HG02884 (cell line): ENCODE measurements at regions not wholly inside any gene's neighbourhood (a gene's known extent, or its start where the extent isn't known, plus 50 kb on each side); places are given as distances from the start of the nearest gene placed in this dataset.
"Not testable (repeated sequence)": the region's sequence is repeated elsewhere in the genome, so short reads cannot be mapped to it uniquely, and the experiment has no call there.

Experiments
- ATAC-seq: cut with Tn5 transposase; IDR thresholded peaks from one replicate; pipeline ENCODE4 v1.9.1; 2021; ENCODE audit warnings: mild to moderate bottlenecking, moderate library complexity; ENCODE audit not compliant: unreplicated experiment

DNA sequence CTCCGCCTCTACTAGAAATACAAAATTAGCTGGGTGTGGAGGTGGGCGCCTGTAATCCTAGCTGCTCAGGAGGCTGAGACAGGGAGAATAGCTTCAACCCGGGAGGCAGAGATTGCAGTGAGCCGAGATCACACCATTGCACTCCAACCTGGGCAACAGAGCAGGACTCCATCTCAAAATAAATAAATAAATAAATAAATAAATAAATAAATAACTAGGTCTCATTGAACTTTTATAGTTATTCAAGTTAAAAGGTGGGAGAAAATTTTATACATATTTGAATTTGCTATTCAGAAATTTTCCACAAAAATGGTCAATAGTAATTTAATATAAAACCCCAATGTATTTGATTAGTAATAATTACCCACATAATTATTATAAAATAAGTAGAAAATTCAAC, 593.9 kb upstream of the CDH10 start:
- not testable (repeated sequence) for ATAC-seq

GRCh38 chr5:25224316-25224982, 579.7 kb upstream of the CDH10 start:
- ATAC-seq: no peak

DNA sequence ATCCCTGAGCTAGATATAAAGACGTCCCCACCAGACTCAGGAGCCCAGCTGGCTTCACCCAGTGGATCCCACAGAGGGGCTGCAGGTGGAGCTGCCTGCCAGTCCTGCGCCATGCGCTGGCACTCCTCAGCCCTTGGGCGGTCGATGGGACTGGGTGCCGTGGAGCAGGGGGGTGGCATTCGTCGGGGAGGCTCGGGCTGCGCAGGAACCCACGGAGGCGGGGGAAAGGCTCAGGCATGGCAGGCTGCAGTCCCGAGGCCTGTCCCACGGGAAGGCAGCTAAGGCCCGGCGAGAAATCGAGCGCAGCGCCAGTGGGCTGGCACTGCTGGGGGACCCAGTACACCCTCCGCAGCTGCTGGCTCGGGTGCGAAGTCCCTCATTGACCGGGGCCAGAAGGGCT, 555.1 kb upstream of the CDH10 start:
- not testable (repeated sequence) for ATAC-seq

GRCh38 chr5:25190521-25191000, 545.8 kb upstream of the CDH10 start:
- no peak for ATAC-seq

- ATAC-seq: no peak
Measured at GRCh38 chr5:25181249-25181648, 536.5 kb upstream of the CDH10 start.

DNA sequence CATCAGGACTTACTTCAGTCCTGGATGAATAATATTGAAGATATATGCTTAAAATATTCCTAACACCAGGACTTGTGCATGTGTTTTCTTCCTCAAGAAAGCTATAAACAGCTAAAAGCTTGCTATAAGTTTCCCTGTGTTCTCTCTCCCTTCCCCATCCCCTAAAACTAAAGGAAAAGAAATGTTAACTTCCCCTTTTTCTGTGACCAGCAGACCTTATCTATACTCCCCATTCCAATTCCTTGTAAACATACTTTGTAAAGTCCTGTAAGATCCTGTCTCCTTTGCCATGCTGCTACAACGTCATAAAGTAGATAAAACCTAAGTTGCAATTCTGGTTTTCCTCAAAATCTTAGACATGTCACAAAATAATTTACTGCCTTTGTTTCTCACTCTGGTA, 517.8 kb upstream of the CDH10 start:
- ATAC-seq: not testable (repeated sequence)

DNA sequence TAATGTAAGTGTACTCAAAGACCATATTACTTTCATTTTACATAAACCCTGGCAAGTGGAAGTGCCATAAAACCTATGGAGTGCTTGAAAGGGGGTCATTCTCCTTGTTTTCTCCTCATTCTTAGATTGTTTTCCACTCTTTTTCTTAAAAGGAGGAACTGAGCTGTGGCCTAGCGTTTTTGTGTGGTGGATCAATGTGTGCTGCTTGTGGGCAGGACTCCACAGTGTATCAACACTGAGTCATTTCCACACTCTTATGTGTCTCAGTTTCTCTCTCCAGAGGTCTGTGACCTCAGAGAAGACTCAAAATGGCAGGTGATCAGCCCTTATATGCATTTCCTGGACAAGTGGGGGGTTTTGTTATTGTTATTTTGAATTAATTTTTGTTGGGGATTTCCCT, 516.1 kb upstream of the CDH10 start:
- ATAC-seq: no peak

- no peak for ATAC-seq
Measured at GRCh38 chr5:25150819-25151218, 506.0 kb upstream of the CDH10 start.

DNA sequence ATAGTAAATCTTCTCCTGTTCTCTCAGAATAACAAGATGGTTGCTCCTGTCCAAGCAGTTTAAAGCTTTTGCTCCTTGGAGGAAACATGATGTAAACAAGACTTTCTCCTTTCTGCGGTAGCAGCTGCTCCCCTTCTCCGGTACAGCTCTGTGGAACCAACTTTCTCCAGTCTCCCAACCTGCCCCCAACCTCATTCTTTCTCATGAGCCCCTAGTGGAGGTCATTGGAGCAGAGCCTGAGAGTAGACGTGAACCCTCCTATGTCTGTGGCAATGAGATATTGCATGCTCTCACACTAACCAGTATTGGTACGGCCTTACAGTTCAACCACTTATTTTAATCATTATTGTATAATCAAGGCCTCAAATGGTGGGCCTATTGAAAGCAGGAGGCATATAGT, 483.8 kb upstream of the CDH10 start:
- ATAC-seq: no peak

- no peak for ATAC-seq
Measured at GRCh38 chr5:25119650-25120049, 474.9 kb upstream of the CDH10 start.

DNA sequence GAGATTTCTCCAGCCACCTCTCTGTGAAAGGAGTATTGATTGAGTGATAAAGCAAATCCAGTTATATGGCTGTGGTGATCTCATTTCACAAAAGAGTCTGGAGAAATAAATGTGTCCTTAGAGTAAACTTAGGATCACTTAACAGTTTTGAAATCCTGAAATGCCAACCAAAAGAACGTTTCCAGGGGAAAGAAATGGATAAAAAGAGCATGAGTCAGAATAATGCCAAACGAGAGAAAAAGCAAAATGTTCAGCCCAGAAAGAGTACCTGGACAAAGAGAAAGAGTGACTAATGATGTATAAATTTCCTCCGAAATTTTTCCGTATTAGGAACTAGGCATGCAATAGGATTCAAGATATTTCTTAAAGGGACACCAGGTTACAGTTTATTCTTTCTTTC, 463.1 kb upstream of the CDH10 start:
- no peak for ATAC-seq

DNA sequence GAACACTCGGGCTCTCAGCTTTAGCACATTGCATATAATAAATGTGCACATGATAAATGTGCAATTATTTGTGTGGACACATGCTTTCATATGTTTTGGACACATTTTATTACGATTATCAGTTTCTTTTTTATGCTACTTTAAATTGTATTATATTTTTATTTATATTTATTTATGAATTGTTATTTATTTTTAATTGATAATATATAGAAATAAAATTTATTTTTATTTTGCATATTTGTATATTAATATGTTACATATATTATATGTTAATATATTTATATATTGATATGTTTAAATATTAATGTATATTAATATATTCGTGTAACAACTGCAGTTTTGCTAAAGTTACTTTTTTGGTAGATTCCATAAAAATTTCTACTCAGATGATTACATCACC, 454.8 kb upstream of the CDH10 start:
- ATAC-seq: no peak

GRCh38 chr5:25095261-25095660, 450.5 kb upstream of the CDH10 start:
- ATAC-seq: no peak

DNA sequence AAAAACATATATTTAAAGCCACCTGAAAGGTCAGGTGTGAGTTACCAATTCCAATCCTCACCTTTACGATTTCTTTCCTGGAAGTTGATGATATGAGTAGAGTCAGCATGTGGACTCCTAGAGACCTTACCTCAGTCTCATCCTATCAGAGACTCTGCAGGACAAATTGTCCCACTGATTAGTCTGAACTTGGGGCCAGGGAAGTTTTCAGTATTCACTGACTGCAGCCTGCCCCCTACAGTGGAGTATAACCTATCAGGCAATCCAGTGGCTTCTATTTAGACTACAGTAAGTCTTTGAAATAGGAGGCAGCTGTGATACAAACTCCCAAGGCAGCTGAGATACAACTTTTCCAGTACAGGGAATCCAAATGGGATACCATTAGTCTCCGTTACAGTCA, 449.4 kb upstream of the CDH10 start:
- no peak for ATAC-seq

DNA sequence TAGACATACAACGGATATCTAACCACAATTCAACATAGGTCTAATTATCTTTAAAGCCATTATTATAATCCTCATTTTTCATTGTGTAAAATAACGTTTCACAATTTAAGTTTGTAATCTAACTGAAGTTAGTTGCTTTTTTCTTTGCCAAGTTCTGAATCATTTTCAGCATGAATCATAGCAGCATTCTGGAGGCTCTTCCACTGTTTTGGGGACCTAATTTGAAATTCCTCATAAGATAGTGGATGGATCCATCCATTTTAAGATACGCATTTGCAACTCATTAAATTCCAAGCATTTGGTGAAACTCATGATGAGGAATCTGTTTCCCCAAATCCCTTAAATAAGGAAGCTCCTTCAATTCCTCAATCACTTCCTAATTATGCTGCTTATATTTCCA, 447.1 kb upstream of the CDH10 start:
- no peak for ATAC-seq

GRCh38 chr5:25090854-25091253, 446.1 kb upstream of the CDH10 start:
- no peak for ATAC-seq

GRCh38 chr5:25090275-25090674, 445.5 kb upstream of the CDH10 start:
- no peak for ATAC-seq

GRCh38 chr5:25088689-25089088, 443.9 kb upstream of the CDH10 start:
- ATAC-seq: not testable (repeated sequence)

DNA sequence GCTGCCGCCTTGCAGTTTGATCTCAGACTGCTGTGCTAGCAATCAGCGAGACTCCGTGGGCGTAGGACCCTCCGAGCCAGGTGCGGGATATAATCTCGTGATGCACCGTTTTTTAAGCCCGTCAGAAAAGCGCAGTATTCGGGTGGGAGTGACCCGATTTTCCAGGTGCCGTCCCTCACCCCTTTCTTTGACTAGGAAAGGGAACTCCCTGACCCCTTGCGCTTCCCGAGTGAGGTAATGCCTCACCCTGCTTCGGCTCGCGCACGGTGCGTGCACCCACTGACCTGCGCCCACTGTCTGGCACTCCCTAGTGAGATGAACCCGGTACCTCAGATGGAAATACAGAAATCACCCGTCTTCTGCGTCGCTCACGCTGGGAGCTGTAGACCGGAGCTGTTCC, 438.5 kb upstream of the CDH10 start:
- not testable (repeated sequence) for ATAC-seq

DNA sequence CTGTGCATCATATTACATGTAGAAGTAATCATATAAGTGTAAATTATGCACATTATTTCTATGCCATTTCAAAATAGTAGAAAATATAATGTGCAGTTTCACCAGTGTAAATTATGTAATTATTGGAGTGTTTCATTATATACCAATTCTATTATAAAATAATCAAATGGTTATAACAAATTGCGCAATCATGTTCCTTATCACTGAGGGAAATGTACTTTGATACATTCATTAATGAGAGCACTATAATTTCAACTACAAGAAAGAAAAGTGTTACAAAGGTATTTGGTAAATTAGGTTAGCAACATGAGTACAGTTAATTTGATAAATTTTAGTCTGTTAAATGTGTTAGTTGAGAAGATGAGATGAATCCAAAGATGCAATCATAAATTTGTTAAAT, 421.5 kb upstream of the CDH10 start:
- ATAC-seq: no peak

GRCh38 chr5:25064306-25064705, 419.5 kb upstream of the CDH10 start:
- ATAC-seq: no peak

GRCh38 chr5:25060575-25060974, 415.8 kb upstream of the CDH10 start:
- ATAC-seq: no peak

GRCh38 chr5:25056836-25057235, 412.1 kb upstream of the CDH10 start:
- no peak for ATAC-seq
